Muscle of leg (tissue), 3 donors: ENCODE measurements at regions not wholly inside any gene's neighbourhood (a gene's known extent, or its start where the extent isn't known, plus 50 kb on each side); places are given as distances from the start of the nearest gene placed in this dataset.
"Not testable (repeated sequence)": the region's sequence is repeated elsewhere in the genome, so short reads cannot be mapped to it uniquely, and the experiment has no call there.

Source experiments
- DNase-seq: peaks from one replicate; pipeline ENCODE4 v3.0.0; 2013
- H3K27ac ChIP-seq: one replicate; pipeline ENCODE4 v1.5.1; 2013; ENCODE audit warnings: mild to moderate bottlenecking, low read length, control low read depth
- H3K27me3 ChIP-seq: one replicate; pipeline ENCODE4 v1.6.1; 2013; ENCODE audit warnings: low read length; ENCODE audit not compliant: control insufficient read depth, insufficient read depth
- H3K36me3 ChIP-seq: one replicate; pipeline ENCODE4 v1.6.1; 2013; ENCODE audit warnings: low read length; ENCODE audit not compliant: control insufficient read depth, insufficient read depth
- H3K4me1 ChIP-seq: one replicate; pipeline ENCODE4 v1.6.1; 2013; ENCODE audit warnings: low read length; ENCODE audit not compliant: control insufficient read depth, insufficient read depth
- H3K4me3 ChIP-seq: one replicate; pipeline ENCODE4 v1.5.1; 2013; ENCODE audit warnings: low read length, control low read depth
- H3K9me3 ChIP-seq: replicated peaks from 2 replicates; pipeline ENCODE4 v1.6.1; 2013; ENCODE audit warnings: low read depth, low read length; ENCODE audit not compliant: control insufficient read depth
- WGBS: methylation state at CpG from one replicate; pipeline ENCODE4 v1.1.5; 2013; ENCODE audit warnings: missing lambda C conversion rate; ENCODE audit not compliant: insufficient coverage; 5-methylcytosine and 5-hydroxymethylcytosine counted together

DNA sequence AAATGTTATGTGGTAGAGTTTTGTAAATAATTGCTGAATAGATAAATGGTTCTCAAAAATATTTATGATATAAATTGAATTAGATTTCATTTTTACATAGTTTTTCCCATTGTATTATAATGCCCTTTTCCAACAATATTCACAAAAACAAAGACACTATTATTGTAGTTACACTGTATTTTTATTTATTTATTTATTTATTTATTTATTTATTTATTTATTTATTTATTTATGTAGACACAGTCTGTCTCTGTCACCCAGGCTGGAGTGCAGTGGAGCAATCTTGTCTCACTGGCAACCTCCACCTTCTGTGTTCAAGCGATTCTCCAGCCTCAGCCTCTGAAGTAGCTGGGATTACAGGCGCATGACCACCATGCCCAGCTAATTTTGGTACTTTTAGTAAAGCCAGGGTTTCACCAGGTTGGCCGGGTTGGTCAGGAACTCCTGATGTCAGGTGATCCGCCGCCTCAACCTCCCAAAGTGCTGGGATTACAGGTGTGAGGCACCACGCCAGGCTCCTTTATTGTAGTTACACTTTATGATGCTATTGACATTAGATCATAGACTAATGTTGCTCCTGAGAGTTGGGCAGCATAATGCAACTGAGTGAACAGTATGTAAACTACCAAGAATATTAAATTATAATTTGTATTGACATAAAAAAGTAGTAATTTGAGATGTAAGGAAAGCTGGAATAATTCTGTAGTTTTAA is 1430.0 kb upstream of the PRMT6 start:
- H3K4me1 ChIP-seq = no peaks in the 10 kb centered on the region

DNA sequence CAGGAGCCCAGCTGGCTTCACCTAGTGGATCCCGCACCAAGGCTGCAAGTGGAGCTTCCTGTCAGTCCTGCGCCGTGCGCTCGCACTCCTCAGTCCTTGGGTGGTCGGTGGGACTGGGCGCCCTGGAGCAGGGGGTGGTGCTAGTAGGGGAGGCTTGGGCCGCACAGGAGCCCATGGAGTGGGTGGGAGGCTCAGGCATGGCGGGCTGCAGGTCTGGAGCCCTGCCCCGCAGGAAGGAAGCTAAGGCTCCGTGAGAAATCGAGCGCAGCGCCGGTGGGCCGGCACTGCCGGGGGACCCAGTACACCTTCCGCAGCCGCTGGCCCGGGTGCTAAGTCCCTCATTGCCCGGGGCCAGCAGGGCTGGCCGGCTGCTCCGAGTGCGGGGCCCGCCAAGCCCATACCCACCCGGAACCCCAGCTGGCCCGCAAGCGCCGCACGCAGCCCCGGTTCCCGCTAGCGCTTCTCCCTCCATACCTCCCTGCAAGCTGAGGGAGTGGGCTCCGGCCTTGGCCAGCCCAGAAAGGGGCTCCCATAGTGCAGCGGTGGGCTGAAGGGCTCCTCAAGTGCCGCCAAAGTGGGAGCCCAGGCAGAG is 1425.2 kb upstream of the PRMT6 start:
- H3K27ac ChIP-seq, H3K4me3 ChIP-seq, H3K9me3 ChIP-seq, H3K36me3 ChIP-seq, H3K27me3 ChIP-seq, H3K4me1 ChIP-seq, DNase-seq: not testable (repeated sequence)
- 96% methylated on average over 11 of the region's 36 CpGs for WGBS

More for the DNA sequence above, 1430.0 kb upstream of the PRMT6 start:
- no peak for DNase-seq
- Histone ChIP-seq H3K4me3 (no peak overlapping the region), H3K36me3 (no peaks in the 10 kb centered on the region), H3K27ac (no peak overlapping the region), H3K27me3 (no peaks in the 10 kb centered on the region), H3K9me3 (peaks cover 4% of the 10 kb centered on the region)
- whole genome bisulfite sequencing = 80% methylated on average over 3 of the region's 6 CpGs

DNA sequence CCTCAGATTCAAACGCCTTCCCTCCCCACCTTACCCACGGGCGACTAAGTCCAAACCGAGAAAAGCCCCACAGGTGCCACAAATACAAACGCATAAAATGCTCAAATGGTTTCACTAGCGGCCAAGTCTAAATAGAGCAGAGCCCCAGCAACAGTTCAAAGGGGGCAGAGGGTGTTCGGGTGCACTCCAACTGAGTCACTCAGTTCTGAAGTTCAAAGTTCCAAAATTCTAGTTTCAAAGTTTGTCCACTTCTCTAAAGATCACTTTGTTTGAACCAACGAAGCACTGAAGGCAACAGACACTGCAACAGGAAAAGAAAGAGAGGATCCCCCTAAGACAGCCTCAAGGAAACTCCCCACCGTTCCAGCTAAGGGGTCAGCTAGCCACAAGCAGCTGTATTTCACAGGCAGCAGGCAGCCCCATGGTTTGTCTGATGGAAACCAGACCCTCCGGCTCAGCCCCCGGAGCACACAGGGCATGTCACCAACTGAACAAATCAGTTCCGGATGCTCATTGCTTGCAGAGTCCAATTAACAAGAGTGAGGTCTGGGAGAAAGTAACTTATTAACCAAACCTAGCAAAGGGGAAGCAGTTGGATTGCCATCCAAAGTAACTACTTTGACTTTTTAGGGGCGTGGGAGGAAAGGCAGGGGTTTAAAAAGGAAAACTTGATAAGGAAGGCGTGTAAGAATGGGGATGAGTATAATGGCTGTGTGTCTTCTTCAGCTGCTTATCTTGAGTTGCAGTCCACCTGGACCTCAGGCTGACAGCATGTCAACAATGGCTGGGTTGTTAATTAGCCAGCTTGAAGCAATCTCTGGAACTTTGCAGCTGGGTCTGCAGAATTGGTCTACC is 1423.9 kb upstream of the PRMT6 start:
- no peaks in the 10 kb centered on the region for H3K36me3 ChIP-seq
- WGBS = 29% methylated on average over 9 of the region's 14 CpGs
- no peaks in the 10 kb centered on the region for H3K27me3 ChIP-seq
- H3K4me3 ChIP-seq = no peak overlapping the region
- no peak for DNase-seq
- H3K27ac ChIP-seq = no peak overlapping the region
- no peaks in the 10 kb centered on the region for H3K4me1 ChIP-seq
- H3K9me3 ChIP-seq = no peaks in the 10 kb centered on the region

DNA sequence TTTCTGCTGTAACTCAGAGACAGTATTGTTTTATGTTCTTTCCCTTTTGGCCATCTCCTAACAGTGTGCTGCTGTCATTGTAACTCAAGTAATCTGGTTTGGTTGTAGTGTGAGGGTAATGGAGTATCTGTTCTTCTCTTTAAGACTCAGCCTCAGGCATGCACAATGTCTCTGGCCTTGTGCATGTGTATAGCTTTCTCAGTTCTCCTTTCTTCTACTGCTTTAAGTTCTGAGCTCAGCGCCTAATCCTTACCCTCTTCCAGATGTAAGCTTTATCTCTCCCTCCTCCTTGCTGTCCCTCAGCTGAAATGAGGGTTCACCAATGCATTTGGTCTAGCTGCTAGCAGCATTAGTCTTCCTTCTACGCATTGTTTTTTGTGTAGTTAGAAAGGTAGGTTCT is 1420.4 kb upstream of the PRMT6 start:
- Histone ChIP-seq H3K36me3 (no peaks in the 10 kb centered on the region), H3K4me1 (no peaks in the 10 kb centered on the region), H3K9me3 (no peaks in the 10 kb centered on the region), H3K27ac (no peak overlapping the region), H3K27me3 (no peaks in the 10 kb centered on the region), H3K4me3 (no peak overlapping the region)
- DNase-seq = no peak
- WGBS = no CpG with 5 or more reads among the region's 2 CpGs

DNA sequence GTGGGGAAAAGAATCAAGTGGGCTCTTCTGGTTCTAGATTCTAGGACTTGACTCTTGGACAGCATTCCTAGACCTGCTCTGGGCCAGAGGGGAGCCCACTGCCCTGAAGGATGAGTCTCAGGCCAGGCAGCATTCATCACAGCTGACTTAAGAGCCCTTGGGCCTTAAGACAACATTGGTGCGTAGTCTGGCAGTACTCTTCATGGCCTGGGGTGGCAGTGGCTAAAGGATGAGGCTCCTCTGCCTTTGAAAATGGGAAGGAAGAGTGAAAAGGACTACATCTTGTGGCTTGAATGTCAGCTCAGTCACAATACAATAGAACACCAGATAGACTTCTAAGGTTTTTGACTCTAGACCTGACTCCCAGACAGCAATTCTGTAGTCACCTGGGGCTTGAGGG is 1415.1 kb upstream of the PRMT6 start:
- 100% methylated on average over 1 of the region's 1 CpG for WGBS
- no peaks in the 10 kb centered on the region for H3K4me1 ChIP-seq
- DNase-seq = no peak
- no peaks in the 10 kb centered on the region for H3K9me3 ChIP-seq
- no peak overlapping the region for H3K4me3 ChIP-seq
- no peak overlapping the region for H3K27ac ChIP-seq
- no peaks in the 10 kb centered on the region for H3K36me3 ChIP-seq
- no peaks in the 10 kb centered on the region for H3K27me3 ChIP-seq

DNA sequence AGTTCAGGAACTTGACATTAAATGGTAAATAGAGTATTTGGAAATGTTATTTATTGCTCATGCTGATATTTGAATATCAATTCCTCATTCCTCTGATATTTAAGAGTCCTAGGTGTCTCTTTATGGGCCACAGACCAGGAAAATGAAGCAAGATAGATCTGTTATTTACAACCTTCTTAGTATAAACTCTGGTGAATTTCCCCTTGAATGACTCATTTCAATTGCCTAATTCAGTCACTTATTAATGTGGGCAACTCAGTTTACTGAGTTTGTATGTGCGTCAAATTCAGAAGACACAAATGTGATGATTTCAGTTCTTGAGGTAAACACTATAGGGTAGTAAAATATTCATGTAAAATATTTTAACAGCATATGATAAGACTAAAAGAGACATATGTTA is 1404.4 kb upstream of the PRMT6 start:
- H3K36me3 ChIP-seq = no peaks in the 10 kb centered on the region
- no peaks in the 10 kb centered on the region for H3K4me1 ChIP-seq
- H3K4me3 ChIP-seq = no peak overlapping the region
- DNase-seq = no peak
- H3K9me3 ChIP-seq = no peaks in the 10 kb centered on the region
- H3K27me3 ChIP-seq = no peaks in the 10 kb centered on the region
- no peak overlapping the region for H3K27ac ChIP-seq
- no CpG with 5 or more reads among the region's 1 CpG for whole genome bisulfite sequencing

DNA sequence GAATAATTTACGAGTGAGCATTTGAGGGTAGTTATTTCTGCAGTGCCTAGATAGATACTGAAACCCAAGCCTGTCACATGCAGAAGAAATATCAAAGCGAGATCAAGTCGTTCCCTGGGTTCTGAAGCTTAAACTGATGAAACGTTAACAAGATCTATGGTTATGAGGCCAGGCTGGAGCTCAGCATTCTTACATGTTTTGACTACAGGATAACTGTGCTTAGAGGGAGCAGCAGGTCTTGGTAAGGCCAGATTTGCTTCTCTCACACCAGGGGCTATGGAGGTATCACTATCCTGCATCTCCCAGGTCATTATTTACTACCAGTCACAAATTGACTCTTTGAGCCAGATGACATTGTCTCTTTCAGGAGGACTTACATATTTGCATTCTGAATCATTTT is 1401.4 kb upstream of the PRMT6 start:
- Histone ChIP-seq H3K9me3 (no peaks in the 10 kb centered on the region), H3K4me1 (no peaks in the 10 kb centered on the region), H3K36me3 (no peaks in the 10 kb centered on the region), H3K27me3 (no peaks in the 10 kb centered on the region), H3K27ac (no peak overlapping the region), H3K4me3 (no peak overlapping the region)
- WGBS = 78% methylated on average over 3 of the region's 4 CpGs
- no peak for DNase-seq

DNA sequence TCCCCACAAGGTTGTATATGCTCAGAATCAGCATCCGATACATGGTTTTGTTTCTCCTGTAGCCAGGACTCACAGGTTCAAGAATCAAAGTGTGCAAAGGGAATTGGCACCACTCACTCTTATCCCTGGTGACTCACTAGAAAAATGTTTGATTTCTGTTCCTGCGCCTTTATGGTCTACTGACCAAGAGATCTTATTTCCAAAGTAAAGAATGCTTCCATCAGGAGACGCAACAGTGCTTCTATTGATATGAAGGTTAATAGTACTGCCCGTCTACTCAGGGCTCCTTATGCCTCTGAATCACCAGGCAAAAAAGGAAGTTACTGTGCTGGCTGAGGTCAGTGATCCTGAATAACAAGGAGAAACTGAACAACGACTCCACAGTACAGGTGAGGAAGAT is 1392.0 kb upstream of the PRMT6 start:
- H3K36me3 ChIP-seq = no peaks in the 10 kb centered on the region
- DNase-seq = no peak
- 83% methylated on average over 3 of the region's 5 CpGs for WGBS

DNA sequence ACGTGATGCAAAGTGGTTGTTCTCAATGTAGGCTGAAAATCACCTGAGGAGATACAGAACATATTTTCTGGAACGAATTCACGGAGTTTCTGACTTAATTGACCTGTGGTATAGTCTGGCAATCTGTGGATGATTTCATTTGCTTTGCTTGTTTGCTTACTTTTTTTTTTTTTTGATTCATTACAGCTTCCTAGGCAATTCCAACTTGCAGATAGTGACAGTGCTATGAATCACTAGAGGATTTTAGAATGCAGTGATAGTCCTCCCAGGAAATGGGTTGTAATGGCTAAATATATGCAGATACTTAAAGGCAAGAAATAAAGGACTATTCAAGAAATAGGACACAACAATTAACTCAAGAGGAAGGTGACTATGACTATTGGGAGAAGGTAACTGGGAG is 1378.1 kb upstream of the PRMT6 start:
- Histone ChIP-seq H3K9me3 (peaks cover 2% of the 10 kb centered on the region), H3K4me3 (no peak overlapping the region), H3K27me3 (no peaks in the 10 kb centered on the region), H3K4me1 (no peaks in the 10 kb centered on the region), H3K27ac (no peak overlapping the region), H3K36me3 (no peaks in the 10 kb centered on the region)
- no CpG with 5 or more reads among the region's 3 CpGs for WGBS
- DNase-seq = no peak

More for the DNA sequence above, 1392.0 kb upstream of the PRMT6 start:
- Histone ChIP-seq H3K4me3 (no peak overlapping the region), H3K9me3 (no peaks in the 10 kb centered on the region), H3K27ac (no peak overlapping the region), H3K4me1 (no peaks in the 10 kb centered on the region), H3K27me3 (no peaks in the 10 kb centered on the region)

DNA sequence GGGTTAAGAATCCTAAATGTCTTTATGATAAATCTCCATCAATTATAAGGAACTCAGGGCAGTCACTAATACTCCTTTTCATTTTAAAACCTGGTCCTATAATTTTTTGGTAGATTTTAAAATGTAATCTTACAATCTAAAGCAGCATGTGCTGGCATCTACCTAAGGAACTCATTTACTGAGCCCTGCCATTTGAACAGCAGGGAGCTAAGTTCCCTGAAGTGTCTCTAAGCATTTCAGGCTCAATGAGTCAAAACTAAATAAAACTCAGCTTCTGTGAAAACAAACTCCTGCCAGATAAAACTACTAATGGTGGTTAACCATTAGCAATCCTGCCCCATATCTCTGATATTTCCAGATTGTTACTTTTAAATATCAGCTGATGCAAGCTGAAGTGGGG is 1371.8 kb upstream of the PRMT6 start:
- no peak overlapping the region for H3K27ac ChIP-seq
- no peak overlapping the region for H3K4me3 ChIP-seq
- no peaks in the 10 kb centered on the region for H3K27me3 ChIP-seq
- no peak for DNase-seq
- no peaks in the 10 kb centered on the region for H3K36me3 ChIP-seq
- no peaks in the 10 kb centered on the region for H3K4me1 ChIP-seq
- no peaks in the 10 kb centered on the region for H3K9me3 ChIP-seq
